Ecto neural progenitor cell (in vitro differentiated cells): ENCODE measurements at regions not wholly inside any gene's neighbourhood (a gene's known extent, or its start where the extent isn't known, plus 50 kb on each side); places are given as distances from the start of the nearest gene placed in this dataset.
"Not testable (repeated sequence)": the region's sequence is repeated elsewhere in the genome, so short reads cannot be mapped to it uniquely, and the experiment has no call there.

ENCODE experiments used
- DNase-seq: peaks from one replicate; pipeline ENCODE4 v3.0.0-alpha.2; 2018; ENCODE audit warnings: low spot score

- no peak for DNase-seq
These were observed 138.3 kb upstream of the FAM47A start for GRCh38 chrX:34270434-34270833.

DNA sequence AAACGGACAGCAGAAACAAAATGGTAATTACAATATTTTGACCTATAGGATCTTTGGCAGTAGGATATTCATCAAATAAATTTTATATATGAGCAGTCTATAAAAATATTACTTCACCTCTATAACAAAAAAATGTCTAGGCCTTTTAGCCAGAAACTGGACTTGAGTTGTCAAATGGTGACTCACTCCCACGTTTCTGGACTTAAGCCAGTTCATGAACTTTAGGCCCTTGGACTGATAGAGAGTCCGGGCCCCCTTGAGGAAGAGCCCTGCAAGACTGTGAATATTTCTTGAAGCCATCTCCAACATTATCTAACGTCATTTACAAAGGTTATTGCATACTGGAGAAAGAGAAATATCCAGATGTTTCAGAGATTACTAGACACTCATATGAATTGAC, 106.8 kb upstream of the FAM47A start:
- DNase-seq, result no peak

DNA sequence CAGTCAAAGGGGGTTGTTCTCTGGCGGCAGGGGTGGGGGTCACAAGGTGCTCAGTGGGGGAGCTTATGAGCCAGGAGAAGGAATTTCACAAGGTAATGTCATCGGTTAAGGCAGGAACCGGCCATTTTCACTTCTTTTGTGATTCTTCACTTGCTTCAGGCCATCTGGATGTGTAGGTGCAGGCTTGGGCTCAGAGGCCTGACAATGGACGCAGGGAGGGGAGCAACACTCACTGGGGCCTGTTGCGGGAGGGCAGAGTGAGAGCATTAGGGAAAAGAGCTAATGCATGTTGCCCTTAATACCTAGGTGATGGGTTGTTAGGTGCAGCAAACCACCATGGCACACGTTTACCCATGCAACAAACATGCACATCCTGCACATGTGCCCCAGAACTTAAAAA, 98.0 kb upstream of the FAM47A start:
- DNase-seq, result not testable (repeated sequence)

DNA sequence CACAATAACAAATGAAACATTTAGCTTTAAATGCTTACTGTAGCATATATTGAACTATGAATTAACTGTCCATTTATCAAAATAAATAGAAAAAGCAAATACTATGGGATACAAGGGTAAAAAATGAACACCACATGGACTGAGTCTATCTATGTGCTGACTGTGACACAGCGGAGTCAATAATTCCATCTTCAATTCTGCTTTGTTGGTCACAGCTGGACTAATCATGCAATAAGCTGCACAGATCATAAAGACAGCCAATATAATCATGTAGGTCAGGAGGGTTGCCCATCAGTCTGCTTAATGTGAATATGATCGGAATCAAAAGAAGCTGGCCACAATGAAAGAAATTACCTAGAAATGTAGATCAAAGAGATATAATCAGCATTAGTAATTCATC, 95.7 kb upstream of the FAM47A start:
- no peak for DNase-seq

DNA sequence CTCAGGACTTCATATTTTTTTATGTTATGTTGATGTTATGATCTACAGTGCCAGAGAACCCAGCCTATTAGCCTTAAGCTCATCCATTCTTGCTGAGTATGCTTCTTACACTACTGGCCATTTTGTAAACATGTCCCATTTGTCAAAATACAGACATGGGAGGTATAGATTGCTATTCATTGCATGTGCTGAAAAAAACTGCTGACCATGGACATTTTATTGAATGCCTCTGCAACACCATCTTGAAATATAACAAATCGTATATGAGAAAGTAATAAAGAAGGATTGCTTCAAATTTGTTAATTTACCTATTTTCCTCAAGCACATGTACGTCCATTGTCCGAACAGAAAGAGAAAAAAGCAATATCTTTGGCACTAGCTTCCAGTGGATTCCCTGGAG, 91.5 kb upstream of the FAM47A start:
- no peak for DNase-seq

DNA sequence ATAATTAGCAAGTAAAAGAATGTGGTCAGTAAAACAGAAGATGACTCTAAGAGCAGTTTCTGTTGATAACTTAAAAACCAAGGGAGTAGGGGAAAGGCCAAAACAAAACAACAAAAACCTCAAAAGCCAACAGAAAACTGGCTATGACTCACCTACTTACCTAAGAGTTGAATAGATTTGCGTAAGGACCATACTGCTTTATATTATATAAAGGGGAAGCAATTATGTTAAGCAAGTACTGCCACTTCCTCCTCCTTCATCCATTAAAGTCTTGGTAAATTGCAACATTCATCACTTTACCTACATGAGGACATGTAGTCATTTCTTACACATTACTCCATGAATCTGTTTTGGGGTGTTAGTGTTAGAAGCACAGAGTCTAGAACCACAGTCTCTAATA, 85.9 kb upstream of the FAM47A start:
- no peak for DNase-seq

DNA sequence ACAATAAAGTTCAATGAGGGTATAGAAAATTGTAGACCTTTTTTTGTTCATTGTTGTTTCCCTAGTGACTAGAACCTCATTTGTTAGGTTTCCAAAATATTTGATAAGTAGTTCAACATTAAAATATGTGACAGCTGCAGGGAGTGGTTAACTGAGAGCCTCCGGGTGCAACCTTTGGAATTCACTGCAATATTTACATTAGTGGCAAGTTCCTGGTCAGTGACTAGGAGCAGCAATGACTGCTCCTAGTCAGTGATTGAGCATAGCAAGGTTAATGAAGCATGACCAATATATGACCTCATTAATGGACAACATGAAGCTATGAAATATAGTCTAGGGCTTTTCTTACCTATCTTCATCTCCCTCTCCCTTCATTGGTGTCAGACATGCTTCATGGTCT, 65.8 kb upstream of the FAM47A start:
- DNase-seq, result no peak
